Kidney capillary endothelial cell (primary cell): ENCODE measurements at regions not wholly inside any gene's neighbourhood (a gene's known extent, or its start where the extent isn't known, plus 50 kb on each side); places are given as distances from the start of the nearest gene placed in this dataset.
"Not testable (repeated sequence)": the region's sequence is repeated elsewhere in the genome, so short reads cannot be mapped to it uniquely, and the experiment has no call there.

Source experiments
- DNase-seq: peaks from one replicate; pipeline ENCODE4 v3.0.0-alpha.2; 2018; ENCODE audit warnings: low spot score

DNA sequence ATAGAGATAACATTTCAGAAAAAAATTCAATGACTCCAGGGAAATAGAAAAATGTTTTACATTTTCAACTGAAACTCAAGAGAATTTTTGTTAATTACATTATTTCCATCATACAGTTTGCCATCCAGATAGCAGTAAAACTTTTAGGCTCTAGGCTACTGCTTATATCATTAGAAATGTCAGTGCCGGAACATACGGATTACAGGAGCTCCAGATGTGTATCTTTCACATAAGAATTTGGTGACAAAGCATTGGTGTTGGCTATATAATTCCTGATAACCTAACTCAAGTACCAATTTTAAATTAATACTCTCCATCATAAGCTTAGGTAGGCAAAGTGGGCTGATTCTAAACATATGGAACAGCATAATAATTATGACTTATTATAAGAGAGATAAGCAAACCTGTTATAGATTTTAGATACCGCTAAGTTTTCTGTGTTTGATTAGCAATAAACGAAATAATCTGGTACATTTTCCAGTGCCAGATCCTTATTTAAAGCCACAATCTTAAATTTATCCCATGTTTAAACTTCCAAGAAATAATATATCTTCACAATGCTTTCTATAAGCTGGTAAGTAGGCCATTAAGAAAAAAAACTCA lies 637.9 kb downstream of the NXPH1 start:
- DNase-seq: no peak

DNA sequence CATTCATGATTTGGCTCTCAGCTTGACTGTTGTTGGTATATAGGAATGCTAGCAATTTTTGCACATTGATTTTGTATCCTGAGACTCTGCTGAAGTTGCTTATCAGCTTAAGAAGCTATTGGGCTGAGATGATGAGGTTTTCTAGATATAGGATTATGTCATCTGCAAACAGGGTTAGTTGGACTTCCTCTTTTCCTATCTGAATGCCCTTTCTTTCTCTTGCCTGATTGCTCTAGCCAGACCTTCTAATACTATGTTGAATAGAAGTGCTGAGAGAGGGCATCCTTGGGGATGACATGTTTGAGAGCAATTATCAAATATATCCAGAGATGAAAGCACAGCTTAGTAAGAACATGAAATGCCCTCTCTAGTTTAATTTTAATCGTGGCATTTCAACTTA lies 642.4 kb downstream of the NXPH1 start:
- DNase-seq: not testable (repeated sequence)

- DNase-seq: no peak
Measured at GRCh38 chr7:9082203-9082602, 648.8 kb downstream of the NXPH1 start.

DNA sequence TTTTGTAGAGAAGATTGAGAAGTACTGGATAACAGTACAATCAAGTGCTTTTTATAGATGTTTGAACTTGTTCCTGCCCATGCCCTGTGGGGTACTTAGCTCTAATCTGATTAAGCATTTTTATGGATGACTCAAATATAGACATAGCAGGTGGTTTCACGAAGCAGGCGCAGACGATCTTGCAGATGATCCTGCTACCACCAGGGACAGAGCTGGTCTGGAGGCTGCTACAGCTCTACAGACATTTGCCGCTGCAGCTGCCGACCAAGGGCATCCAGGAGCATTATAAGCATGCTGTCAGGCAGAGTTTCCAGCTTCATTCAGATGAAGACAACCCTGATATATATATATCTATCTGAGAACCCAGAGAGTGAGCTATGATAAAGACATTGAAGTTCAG lies 650.4 kb downstream of the NXPH1 start:
- DNase-seq: no peak

DNA sequence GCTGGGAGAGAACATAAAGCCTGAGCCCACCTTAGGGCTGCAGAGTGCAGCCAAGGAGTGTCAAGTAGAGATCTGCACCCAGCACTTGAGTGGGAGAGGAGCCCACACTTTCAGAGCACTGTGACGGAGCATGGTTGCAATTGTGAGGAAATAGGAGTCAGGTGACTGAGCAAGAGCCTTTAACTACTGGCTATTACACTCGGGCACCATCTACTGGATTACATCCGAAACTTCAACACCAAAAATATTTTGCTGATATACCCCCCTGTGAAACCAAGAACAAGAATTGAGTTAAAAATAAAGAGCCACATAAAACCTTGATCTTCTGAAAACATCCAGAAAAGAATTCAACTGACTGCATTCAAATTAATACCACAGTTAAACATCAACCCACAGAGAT lies 657.9 kb downstream of the NXPH1 start:
- no peak for DNase-seq

GRCh38 chr7:9097565-9098060 lies 664.2 kb downstream of the NXPH1 start:
- DNase-seq: no peak

DNA sequence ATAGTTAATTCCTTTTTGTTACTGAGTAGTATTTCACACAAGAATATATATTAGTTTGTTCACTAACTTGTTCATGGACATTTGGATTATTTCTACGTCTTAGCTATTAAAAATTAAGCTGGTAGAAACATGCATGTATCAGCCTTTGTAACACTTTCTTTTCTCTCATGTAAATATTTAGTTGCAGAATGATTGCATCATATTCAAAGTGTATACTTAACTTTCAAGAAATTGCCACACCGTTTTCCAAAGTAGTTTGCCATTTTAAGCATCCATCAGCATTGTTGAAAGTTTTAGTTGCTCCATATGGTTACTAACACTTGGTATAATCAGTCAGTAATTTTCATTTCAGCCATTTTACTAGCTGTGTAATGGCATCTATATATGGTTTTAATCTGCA lies 666.9 kb downstream of the NXPH1 start:
- DNase-seq: no peak

- no peak for DNase-seq
Measured at GRCh38 chr7:9102846-9103245, 669.4 kb downstream of the NXPH1 start.

- no peak for DNase-seq
Measured at GRCh38 chr7:9106747-9107146, 673.3 kb downstream of the NXPH1 start.

- DNase-seq: no peak
Measured at GRCh38 chr7:9120331-9120730, 686.9 kb downstream of the NXPH1 start.

GRCh38 chr7:9124320-9124719 lies 690.9 kb downstream of the NXPH1 start:
- no peak for DNase-seq

- no peak for DNase-seq
Measured at GRCh38 chr7:9125246-9125645, 691.8 kb downstream of the NXPH1 start.

- DNase-seq: no peak
Measured at GRCh38 chr7:9127901-9128300, 694.5 kb downstream of the NXPH1 start.

DNA sequence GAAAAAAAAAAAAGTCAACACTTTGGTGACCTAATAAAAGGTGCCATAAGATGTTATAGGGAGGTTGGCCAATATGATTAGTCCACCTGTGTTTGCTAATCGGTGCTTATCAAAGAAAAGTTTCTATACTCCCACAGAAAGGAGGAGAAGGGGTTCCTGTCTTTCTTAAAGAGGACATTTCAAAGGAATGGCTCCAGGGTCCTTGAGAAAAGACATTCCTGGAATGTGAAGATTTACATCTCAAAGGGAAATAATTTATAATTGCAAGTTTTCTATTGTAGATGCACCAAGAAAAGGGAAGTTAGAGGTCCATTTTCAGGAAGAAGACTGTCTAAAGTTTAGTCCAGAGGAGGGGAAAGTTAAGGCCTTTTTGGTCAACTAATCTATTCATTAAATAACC lies 715.3 kb downstream of the NXPH1 start:
- DNase-seq: no peak

- DNase-seq: no peak
Measured at GRCh38 chr7:9149499-9150082, 716.2 kb downstream of the NXPH1 start.

DNA sequence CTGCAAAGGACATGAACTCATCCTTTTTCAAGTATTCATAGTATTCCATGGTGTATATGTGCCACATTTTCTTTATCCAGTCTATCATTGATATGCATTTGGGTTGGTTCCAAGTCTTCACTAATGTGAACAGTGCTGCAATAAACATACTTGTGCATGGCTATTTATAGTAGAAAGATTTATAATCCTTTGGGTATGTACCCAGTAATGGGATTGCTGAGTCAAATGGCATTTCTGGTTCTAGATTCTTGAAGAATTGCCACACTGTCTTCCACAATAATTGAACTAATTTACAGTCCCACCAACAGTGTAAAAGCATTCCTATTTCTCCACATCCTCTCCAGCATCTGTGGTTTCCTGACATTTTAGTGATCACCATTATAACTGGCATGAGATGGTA lies 730.3 kb downstream of the NXPH1 start:
- DNase-seq: not testable (repeated sequence)

- no peak for DNase-seq
Measured at GRCh38 chr7:9175871-9176270, 742.5 kb downstream of the NXPH1 start.

DNA sequence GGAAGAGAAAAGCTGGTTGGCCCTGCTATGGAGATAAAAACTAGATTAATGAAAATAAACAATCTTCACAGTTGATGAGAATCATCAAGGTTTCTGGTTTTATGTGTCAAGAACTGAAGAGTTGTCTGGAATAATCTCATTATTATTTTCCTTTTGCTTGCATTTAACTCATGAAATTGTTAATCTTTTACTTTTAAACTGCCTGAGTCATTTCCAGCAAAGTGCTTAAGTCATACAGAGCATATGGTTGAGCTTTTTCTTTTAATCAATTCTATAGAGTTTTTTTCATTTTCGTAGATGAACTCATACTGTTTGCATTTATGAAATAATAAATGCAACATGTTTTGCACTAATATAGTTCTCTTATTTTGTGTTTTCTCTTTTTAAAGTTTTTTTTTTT lies 747.9 kb downstream of the NXPH1 start:
- DNase-seq: no peak

DNA sequence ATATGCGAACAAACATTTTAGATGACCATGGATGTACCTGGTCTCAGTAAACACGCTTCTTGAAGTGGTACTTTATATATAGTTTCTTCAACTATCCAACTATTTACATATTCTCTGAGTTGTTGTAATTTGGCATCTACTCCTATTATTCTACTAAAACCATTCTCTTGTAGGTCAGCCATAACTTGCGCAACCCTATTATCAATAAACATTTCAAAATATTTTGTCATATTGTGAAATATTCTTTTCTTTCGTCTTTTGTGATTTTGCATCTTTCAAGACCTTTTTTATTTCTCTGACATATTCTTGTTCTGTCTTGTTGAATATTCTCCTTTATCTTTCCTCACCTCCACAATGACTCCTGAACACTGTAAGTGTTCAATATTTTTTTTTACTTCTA lies 753.3 kb downstream of the NXPH1 start:
- DNase-seq: no peak

DNA sequence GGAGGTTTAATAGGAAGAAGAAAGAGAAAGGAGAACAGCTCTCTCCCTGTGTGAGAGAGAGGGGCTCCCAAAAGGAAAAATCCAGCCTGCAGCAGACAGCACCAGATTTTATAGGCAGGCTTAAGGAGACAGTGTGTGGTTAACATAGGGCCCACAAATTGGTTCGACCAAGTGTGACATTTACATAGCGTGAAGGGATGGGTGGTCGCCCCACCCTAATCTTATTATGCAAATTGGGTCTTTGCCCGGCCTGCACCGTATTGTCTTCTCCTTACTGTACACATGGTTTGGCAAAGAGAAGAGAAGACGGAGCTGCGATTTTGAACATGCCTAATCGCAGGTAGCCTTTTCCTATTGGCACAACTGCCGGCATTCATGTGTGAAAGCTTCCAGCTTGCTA lies 756.3 kb downstream of the NXPH1 start:
- no peak for DNase-seq

DNA sequence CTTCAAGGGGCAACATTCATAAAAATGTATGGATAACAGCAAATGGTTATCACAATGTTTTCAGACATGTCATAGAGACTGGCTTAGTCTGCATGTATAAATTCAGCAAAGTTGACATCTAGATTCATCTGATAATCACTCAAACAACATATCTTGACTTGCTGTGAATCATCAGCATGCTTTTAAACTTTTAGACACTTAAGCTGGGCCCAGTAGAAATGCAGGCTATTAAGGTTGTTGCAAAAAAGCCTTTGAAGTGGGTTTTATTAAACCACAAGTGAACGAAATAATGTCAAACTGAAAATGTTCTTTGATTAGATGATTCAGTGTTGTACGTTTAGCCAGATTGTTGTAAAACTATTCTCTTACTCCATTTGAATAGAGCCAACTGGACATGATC lies 759.6 kb downstream of the NXPH1 start:
- DNase-seq: no peak

GRCh38 chr7:9200626-9201025 lies 767.2 kb downstream of the NXPH1 start:
- DNase-seq: no peak

- DNase-seq: no peak
Measured at GRCh38 chr7:9201928-9202327, 768.5 kb downstream of the NXPH1 start.

DNA sequence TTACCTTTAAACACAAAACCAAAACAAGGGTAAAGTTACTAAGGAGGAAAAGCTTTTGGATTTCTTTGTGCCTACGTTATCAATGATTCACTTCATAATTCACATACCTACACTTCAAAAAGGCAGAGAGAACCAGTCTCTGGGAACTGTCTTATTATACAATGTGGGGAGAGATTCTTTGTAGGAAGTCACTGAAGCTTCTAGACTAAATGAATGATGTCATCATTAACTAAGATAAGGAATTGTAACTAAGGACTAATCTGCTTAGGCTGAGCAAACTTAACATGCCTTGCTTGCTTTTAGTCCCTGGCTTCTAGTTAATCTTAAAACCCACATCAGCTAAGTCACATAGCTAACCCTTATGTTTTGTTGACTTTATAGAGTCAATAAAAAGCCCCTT lies 771.2 kb downstream of the NXPH1 start:
- DNase-seq: no peak
